ENCODE measurements at regions not wholly inside any gene's neighbourhood (a gene's known extent, or its start where the extent isn't known, plus 50 kb on each side); places are given as distances from the start of the nearest gene placed in this dataset.

DNA sequence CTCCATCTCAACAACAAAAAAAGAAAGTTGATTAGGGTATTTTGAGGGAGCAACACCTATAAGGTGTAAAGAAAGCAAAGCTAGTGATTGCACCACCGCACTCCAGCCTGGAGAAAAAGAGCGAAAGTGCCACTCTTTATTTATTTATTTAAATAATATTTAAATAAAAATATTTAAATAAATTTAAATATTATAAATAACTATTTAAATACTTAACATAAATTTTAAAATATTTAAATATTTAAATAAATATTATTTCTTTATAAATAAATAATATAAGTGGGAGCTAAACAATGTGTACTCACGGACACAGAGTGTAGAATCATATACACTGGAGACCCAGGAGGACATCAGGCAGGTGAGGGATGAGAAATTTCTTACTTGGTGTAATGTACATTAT, 64.4 kb upstream of the TRIO start:
- no peak for DNase-seq (ENCODE audit: low read depth)
- TF ChIP-seq, protein P1, sequence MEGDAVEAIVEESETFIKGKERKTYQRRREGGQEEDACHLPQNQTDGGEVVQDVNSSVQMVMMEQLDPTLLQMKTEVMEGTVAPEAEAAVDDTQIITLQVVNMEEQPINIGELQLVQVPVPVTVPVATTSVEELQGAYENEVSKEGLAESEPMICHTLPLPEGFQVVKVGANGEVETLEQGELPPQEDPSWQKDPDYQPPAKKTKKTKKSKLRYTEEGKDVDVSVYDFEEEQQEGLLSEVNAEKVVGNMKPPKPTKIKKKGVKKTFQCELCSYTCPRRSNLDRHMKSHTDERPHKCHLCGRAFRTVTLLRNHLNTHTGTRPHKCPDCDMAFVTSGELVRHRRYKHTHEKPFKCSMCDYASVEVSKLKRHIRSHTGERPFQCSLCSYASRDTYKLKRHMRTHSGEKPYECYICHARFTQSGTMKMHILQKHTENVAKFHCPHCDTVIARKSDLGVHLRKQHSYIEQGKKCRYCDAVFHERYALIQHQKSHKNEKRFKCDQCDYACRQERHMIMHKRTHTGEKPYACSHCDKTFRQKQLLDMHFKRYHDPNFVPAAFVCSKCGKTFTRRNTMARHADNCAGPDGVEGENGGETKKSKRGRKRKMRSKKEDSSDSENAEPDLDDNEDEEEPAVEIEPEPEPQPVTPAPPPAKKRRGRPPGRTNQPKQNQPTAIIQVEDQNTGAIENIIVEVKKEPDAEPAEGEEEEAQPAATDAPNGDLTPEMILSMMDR (conservative IDR thresholded peaks at IDR 0.05; ENCODE audit: low read depth, low read length) = no peak
- H3K4me3 ChIP-seq (ENCODE audit: low read depth, low read length) = no peak overlapping the region

GRCh38 chr5:14077501-14077900, 65.6 kb upstream of the TRIO start:
- no peak for DNase-seq (ENCODE audit: low read depth)
- H3K4me3 ChIP-seq (ENCODE audit: low read depth, low read length) = no peak overlapping the region
- TF ChIP-seq, protein P1 (conservative IDR thresholded peaks at IDR 0.05; ENCODE audit: low read depth, low read length) = no peak

- TF ChIP-seq, protein P1 (conservative IDR thresholded peaks at IDR 0.05; ENCODE audit: low read depth, low read length) = no peak
- H3K4me3 ChIP-seq (ENCODE audit: low read depth, low read length) = no peak overlapping the region
- DNase-seq (ENCODE audit: low read depth) = no peak
Measured at GRCh38 chr5:14076561-14076960, 66.6 kb upstream of the TRIO start.

DNA sequence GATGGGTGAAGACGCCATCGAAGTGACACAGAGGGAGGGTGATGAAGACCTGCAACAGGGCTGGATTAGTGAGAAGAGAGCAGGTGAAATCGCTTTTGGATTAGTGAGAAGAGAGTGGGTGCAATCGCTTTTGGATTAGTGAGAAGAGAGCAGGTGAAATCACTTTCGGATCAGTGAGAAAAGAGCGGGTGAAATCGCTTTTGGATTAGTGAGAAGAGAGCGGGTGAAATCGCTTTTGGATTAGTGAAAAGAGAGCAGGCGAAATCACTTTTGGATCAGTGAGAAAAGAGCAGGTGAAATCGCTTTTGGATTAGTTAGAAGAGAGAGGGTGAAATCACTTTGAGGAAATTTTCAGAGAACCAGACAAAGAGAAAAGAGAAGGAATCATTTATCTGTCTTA, 67.2 kb upstream of the TRIO start:
- TF ChIP-seq, protein P1 (conservative IDR thresholded peaks at IDR 0.05; ENCODE audit: low read depth, low read length) = no peak
- DNase-seq (ENCODE audit: low read depth) = no peak
- no peak overlapping the region for H3K4me3 ChIP-seq (ENCODE audit: low read depth, low read length)

DNA sequence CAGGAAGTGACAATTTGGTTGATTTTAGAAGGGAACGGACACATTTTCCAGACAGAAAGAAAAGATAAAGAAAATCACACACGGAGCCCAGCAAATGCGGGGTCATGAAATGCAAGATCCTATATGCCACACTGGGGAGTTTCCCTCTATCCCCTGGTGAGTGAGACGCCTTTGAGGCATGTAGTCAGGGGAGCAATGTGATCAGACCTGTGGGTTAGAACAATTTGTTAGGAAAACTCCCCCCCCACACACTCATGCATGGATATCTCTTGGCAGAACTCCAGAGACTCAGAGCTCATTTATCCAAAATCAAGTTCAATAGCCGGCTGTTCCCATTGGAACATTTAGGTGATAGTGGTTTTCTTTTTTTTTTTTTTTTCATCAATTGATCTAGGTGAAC, 71.7 kb upstream of the TRIO start:
- TF ChIP-seq, protein P1 (conservative IDR thresholded peaks at IDR 0.05; ENCODE audit: low read depth, low read length) = no peak
- H3K4me3 ChIP-seq (ENCODE audit: low read depth, low read length) = no peak overlapping the region
- DNase-seq (ENCODE audit: low read depth) = no peak

DNA sequence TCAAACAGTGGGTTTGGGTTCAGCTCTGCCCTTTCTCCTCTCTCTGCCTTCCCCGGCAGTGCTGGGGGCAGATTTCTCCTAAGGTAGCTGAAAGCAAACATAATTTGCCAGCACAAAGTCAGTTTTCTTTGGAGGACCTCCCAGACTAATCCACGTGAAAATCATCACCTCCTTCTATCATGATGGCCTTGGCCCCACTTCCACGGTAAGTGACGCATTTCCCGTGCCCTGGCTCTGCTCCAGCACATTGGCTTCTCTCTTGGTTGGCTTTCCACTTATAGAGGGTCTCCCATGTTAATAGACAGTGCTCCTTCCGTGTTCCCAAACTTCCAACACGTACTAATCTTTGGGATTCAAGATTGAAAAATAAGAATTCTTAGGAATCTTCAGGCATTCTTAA, 74.1 kb upstream of the TRIO start:
- H3K4me3 ChIP-seq (ENCODE audit: low read depth, low read length) = no peak overlapping the region
- DNase-seq (ENCODE audit: low read depth) = no peak
- TF ChIP-seq, protein P1 (conservative IDR thresholded peaks at IDR 0.05; ENCODE audit: low read depth, low read length) = no peak

DNA sequence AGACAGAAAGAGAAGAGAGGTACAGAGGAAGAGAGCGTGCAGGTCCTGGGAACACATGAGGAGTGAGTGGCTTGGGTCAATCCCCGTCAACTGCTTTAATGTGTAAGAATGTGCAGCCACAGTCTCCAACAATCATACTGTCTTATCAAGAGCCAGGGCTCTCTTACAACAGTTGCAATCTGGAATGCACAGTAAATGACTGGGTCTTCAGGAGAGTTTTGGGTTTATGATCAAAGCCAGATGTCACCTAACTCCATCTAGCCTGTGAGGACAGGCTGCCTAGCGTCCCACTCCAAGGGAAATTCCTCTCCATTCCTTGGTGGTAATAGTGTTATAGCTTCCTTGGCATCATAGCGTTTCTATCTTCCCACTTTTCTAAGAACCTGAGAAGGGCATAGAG, 75.0 kb upstream of the TRIO start:
- TF ChIP-seq, protein P1 (conservative IDR thresholded peaks at IDR 0.05; ENCODE audit: low read depth, low read length) = no peak
- H3K4me3 ChIP-seq (ENCODE audit: low read depth, low read length) = no peak overlapping the region
- DNase-seq (ENCODE audit: low read depth) = no peak
